K562 (cell line): ENCODE measurements at regions not wholly inside any gene's neighbourhood (a gene's known extent, or its start where the extent isn't known, plus 50 kb on each side); places are given as distances from the start of the nearest gene placed in this dataset.

Source experiments
- ATAC-seq: fragments of 200-7000 bp; cut with Tn5 transposase; 3 replicates; pipeline ENCODE4 v1.9.1; 2020; ENCODE audit warnings: moderate library complexity
- BruUV-seq: library from RNA; stranded (reverse); fragments of 400-500 nt; replicated peaks from 2 replicates; lab custom pipeline; 2021; lab: Mats Ljungman, UMichigan
- CTCF ChIA-PET: fragments of 300-600 bp; formaldehyde crosslinking; extraction: SDS; loops from one replicate; lab custom pipeline; 2021; ENCODE audit warnings: low intra/inter-chr PET ratio; lab: Yijun Ruan, JAX
- POLR2A ChIA-PET: fragments of 300-600, 350-650 bp; sonication (Branson Sonifier 250); formaldehyde crosslinking; extraction: SDS; loops from one replicate; lab custom pipeline; 2021; ENCODE audit warnings: antibody characterized with exemption, inconsistent platforms; lab: Yijun Ruan, JAX
- DNase-seq, 4 experiments: peaks; one replicate each; pipeline versions ENCODE4 v3.0.0 to v3.0.0-alpha.2; 2011 to 2018; ENCODE audit warnings: low spot score in 3 of 4, mixed read lengths in 3 of 4; ENCODE audit errors: extremely low read depth in 1 of 4
- FAIRE-seq: peaks from 2 replicates; lab custom pipeline; 2011; peaks lifted over from hg19 to GRCh38; lab: Jason Lieb, UNC
- H2AFZ ChIP-seq: 2 replicates; pipeline ENCODE4 v1.6.0; 2011; ENCODE audit warnings: low read depth, low read length, control low read depth, inconsistent platforms
- H3K27ac ChIP-seq: fragments of 200-600 bp; 3 replicates; pipeline ENCODE4 v1.8.0; 2011; ENCODE audit warnings: low read depth, mild to moderate bottlenecking, control low read depth, inconsistent platforms, low read length, moderate library complexity, mixed read lengths; ENCODE audit errors: extremely low read depth
- H3K27me3 ChIP-seq, 2 experiments: fragments of 300-600 bp in 1 of 2; 2 replicates in 1 of 2; 3 replicates in 1 of 2; pipeline versions ENCODE4 v1.6.0 to v1.8.0; 2011; ENCODE audit warnings: inconsistent platforms in 2 of 2, low read length in 2 of 2, mild to moderate bottlenecking in 1 of 2, mixed read lengths in 1 of 2, moderate library complexity in 1 of 2; ENCODE audit not compliant: control insufficient read depth in 2 of 2, insufficient read depth in 2 of 2
- H3K36me3 ChIP-seq: fragments of 300-600 bp; 3 replicates; pipeline ENCODE4 v1.8.0; 2011; ENCODE audit warnings: mild to moderate bottlenecking, low read length, inconsistent platforms; ENCODE audit not compliant: control insufficient read depth, insufficient read depth
- H3K4me1 ChIP-seq, 2 experiments: fragments of 200-600 bp in 1 of 2; replicated peaks in 1 of 2; 2 replicates in 1 of 2; 3 replicates in 1 of 2; pipeline versions ENCODE4 v1.5.1 to v1.8.0; 2011; ENCODE audit warnings: inconsistent platforms in 2 of 2, low read length in 2 of 2, mild to moderate bottlenecking in 1 of 2, mixed read lengths in 1 of 2, moderate library complexity in 1 of 2; ENCODE audit not compliant: control insufficient read depth in 2 of 2, insufficient read depth in 2 of 2
- H3K4me2 ChIP-seq: 2 replicates; pipeline ENCODE4 v1.6.1; 2011; ENCODE audit warnings: low read length, control low read depth, inconsistent platforms, mixed read lengths; ENCODE audit not compliant: insufficient read depth
- H3K4me3 ChIP-seq: fragments of 200-600 bp; sonication (generic), shearing (Covaris generic); 2 replicates; pipeline ENCODE4 v1.5.1; 2016; ENCODE audit warnings: control low read depth, inconsistent platforms
- H3K79me2 ChIP-seq: fragments of 200-600 bp; 3 replicates; pipeline ENCODE4 v1.8.0; 2011; ENCODE audit warnings: low read length, inconsistent platforms; ENCODE audit not compliant: control insufficient read depth, insufficient read depth
- H3K9ac ChIP-seq, 2 experiments: 2 replicates each; pipeline versions ENCODE4 v1.6.0 to v1.6.1; 2011; ENCODE audit warnings: low read depth in 2 of 2, low read length in 2 of 2, control low read depth in 1 of 2, inconsistent platforms in 1 of 2, mild to moderate bottlenecking in 1 of 2, mixed read lengths in 1 of 2; ENCODE audit not compliant: insufficient read depth in 1 of 2
- H3K9me1 ChIP-seq: one replicate; pipeline ENCODE4 v1.6.0; 2011; ENCODE audit warnings: inconsistent platforms, mild to moderate bottlenecking, low read length, moderate library complexity; ENCODE audit not compliant: control insufficient read depth, insufficient read depth
- H3K9me3 ChIP-seq: replicated peaks from 2 replicates; pipeline ENCODE4 v1.5.1; 2011; ENCODE audit warnings: low read depth, low read length, inconsistent platforms; ENCODE audit not compliant: control insufficient read depth, insufficient read depth
- H4K20me1 ChIP-seq: replicated peaks from 2 replicates; pipeline ENCODE4 v1.6.1; 2011; ENCODE audit warnings: low read length, inconsistent platforms, mixed read lengths; ENCODE audit not compliant: control insufficient read depth, insufficient read depth
- ATF2 ChIP-seq: sonication (generic); formaldehyde crosslinking; IDR thresholded peaks from 2 replicates; pipeline ENCODE4 v1.8.1; 2022; ENCODE audit warnings: missing genetic modification reagents
- BCOR ChIP-seq: fragments of 450-650 bp; IDR thresholded peaks from 2 replicates; pipeline ENCODE4 v1.6.1; 2016
- C11orf30 ChIP-seq: fragments of 450-650 bp; IDR thresholded peaks from 2 replicates; pipeline ENCODE4 v1.6.1; 2016; ENCODE audit warnings: low read depth, mild to moderate bottlenecking
- CEBPG ChIP-seq, 3 experiments: fragments of 200-800 bp in 1 of 3; sonication (Bioruptor generic) in 1 of 3; sonication (generic) in 1 of 3; formaldehyde crosslinking in 1 of 3; IDR thresholded peaks in 2 of 3; conservative IDR thresholded peaks in 1 of 3; 2 replicates each; pipeline versions ENCODE4 v1.6.1 to v1.8.0; 2016 to 2022; ENCODE audit warnings: missing compliant biosample characterization in 2 of 3, missing genetic modification characterization in 2 of 3, mild to moderate bottlenecking in 1 of 3, missing genetic modification reagents in 1 of 3
- DNMT1 ChIP-seq: fragments of 450-650 bp; IDR thresholded peaks from 2 replicates; pipeline ENCODE4 v1.6.1; 2016; ENCODE audit warnings: antibody characterized with exemption, mild to moderate bottlenecking
- ELF1 ChIP-seq: fragments of 200-800 bp; sonication (Bioruptor generic); IDR thresholded peaks from 2 replicates; pipeline ENCODE4 v1.6.1; 2016; ENCODE audit warnings: missing genetic modification characterization, missing compliant biosample characterization
- GTF3C2 ChIP-seq: IDR thresholded peaks from 3 replicates; pipeline ENCODE4 v1.6.1; 2011; ENCODE audit warnings: borderline replicate concordance, mild to moderate bottlenecking, moderate library complexity; ENCODE audit not compliant: insufficient read length; ENCODE audit errors: extremely low read depth
- MLX ChIP-seq, 2 experiments: fragments of 450-650 bp in 1 of 2; sonication (generic) in 1 of 2; formaldehyde crosslinking; conservative IDR thresholded peaks; 2 replicates each; pipeline versions ENCODE4 v1.4.0 to v1.8.1; 2020 to 2022; ENCODE audit warnings: mild to moderate bottlenecking in 1 of 2, missing genetic modification reagents in 1 of 2
- MTA1 ChIP-seq: fragments of 450-650 bp; IDR thresholded peaks from 2 replicates; pipeline ENCODE4 v1.6.1; 2017; ENCODE audit warnings: borderline replicate concordance
- RNF2 ChIP-seq: sonication (generic); IDR thresholded peaks from 2 replicates; pipeline ENCODE4 v1.6.1; 2016
- SP2 ChIP-seq: IDR thresholded peaks from 2 replicates; pipeline ENCODE4 v1.6.1; 2011; ENCODE audit warnings: mild to moderate bottlenecking, low read depth, low read length, moderate library complexity; ENCODE audit not compliant: poor library complexity, severe bottlenecking; ENCODE audit errors: extremely low read depth
- SPI1 ChIP-seq: IDR thresholded peaks from 2 replicates; pipeline ENCODE4 v1.6.1; 2011; ENCODE audit warnings: low read depth, low read length, control low read depth, borderline replicate concordance
- TEAD2 ChIP-seq: fragments of 450-650 bp; IDR thresholded peaks from 2 replicates; pipeline ENCODE4 v1.6.1; 2016; ENCODE audit warnings: missing genetic modification characterization, control low read depth, missing compliant biosample characterization
- XRCC5 ChIP-seq: fragments of 200-400 bp; formaldehyde crosslinking; IDR thresholded peaks from 2 replicates; pipeline ENCODE4 v1.6.1; 2017; ENCODE audit warnings: low read depth, mild to moderate bottlenecking, low read length
- ZNF239 ChIP-seq: fragments of 250-450 bp; sonication (Bioruptor Pico); IDR thresholded peaks from 2 replicates; pipeline ENCODE4 v1.4.0; 2020; ENCODE audit warnings: mild to moderate bottlenecking
- ZNF3 ChIP-seq: fragments of 250-450 bp; sonication (Bioruptor Pico); IDR thresholded peaks from 2 replicates; pipeline ENCODE4 v1.5.0; 2021; ENCODE audit warnings: mild to moderate bottlenecking, moderate library complexity
- WGBS: fragments of 100-300 bp; shearing (Covaris generic); methylation state at CpG from one replicate; pipeline ENCODE4 v1.1.6; 2016; ENCODE audit warnings: low coverage, mixed read lengths; ENCODE audit not compliant: insufficient coverage; ENCODE audit errors: missing lambda C conversion rate; 5-methylcytosine and 5-hydroxymethylcytosine counted together
- in situ Hi-C: fragments of 300-500 bp; cut with MboI; formaldehyde crosslinking; loops from 4 replicates; pipeline ENCODE4 v1.15.0; 2018; ENCODE audit warnings: inconsistent platforms, mixed read lengths
- intact Hi-C: fragments of 100-400 bp; cut with micrococcal nuclease; formaldehyde crosslinking; loops from 2 replicates; pipeline ENCODE4 v1.14.2; 2022

- no peak for TF ChIP-seq GTF3C2
- TF ChIP-seq TEAD2 (tag): no peak
- no peak for TF ChIP-seq BCOR
- no peak for TF ChIP-seq ATF2 (CRISPR knock-in tag)
- no peak for TF ChIP-seq SP2
- no peak for TF ChIP-seq ZNF239 (CRISPR knock-in tag)
- no peak for TF ChIP-seq ELF1 (tag)
- no peak for TF ChIP-seq XRCC5
Observed at GRCh38 chr11:112470355-112470754, 209.7 kb upstream of the PLET1 start (continued).

- H3K27ac ChIP-seq: no peak overlapping the region
- H3K36me3 ChIP-seq: no peaks in the 10 kb centered on the region
- ChIA-PET POLR2A (interaction anchor here (0.8 kb wide), 1 partner anchor 10 kb away, joined by 4 read pairs; no protein-coding TSS in a partner anchor), CTCF (no interaction called here)
- H4K20me1 ChIP-seq: no peaks in the 10 kb centered on the region; the same call in 1 of the 2 replicates
- WGBS: 3% methylated on average over 5 of the region's 5 CpGs
- H3K9me3 ChIP-seq: no peaks in the 10 kb centered on the region
- no peak overlapping the region for H3K9ac ChIP-seq
- ATAC-seq (no peak), DNase-seq (no peak), FAIRE-seq (no peak)
- no TSS peak for BruUV-seq
- H3K4me3 ChIP-seq: no peak overlapping the region
- no peaks in the 10 kb centered on the region for H3K79me2 ChIP-seq
- no peak overlapping the region for H3K4me2 ChIP-seq
- no peaks in the 10 kb centered on the region for H3K4me1 ChIP-seq
- in situ Hi-C loops (no loop called here), intact Hi-C loops (no loop called here)
- no peak overlapping the region for H2AFZ ChIP-seq
- H3K9me1 ChIP-seq: no peaks in the 10 kb centered on the region
- H3K27me3 ChIP-seq: peaks cover 11 to 37% of the 10 kb centered on the region in 2 experiments; a peak in 4 of 5 replicates
- TF ChIP-seq CEBPG (CRISPR knock-in tag; IDR thresholded peaks at IDR 0.05) (no peak), CEBPG (tag; conservative IDR thresholded peaks at IDR 0.05 in 1 of 2, IDR thresholded peaks at IDR 0.05 in 1 of 2) (no peak), MTA1 (no peak), DNMT1 (no peak), SPI1 (no peak), RNF2 (no peak), XRCC5 (no peak), C11orf30 (no peak), ATF2 (CRISPR knock-in tag) (no peak), ZNF3 (CRISPR knock-in tag) (no peak), MLX (CRISPR knock-in tag; conservative IDR thresholded peaks at IDR 0.05) (no peak)
Observed at GRCh38 chr11:112471731-112472130, 211.1 kb upstream of the PLET1 start.
